Breast epithelium (tissue), 4 donors: ENCODE measurements at regions not wholly inside any gene's neighbourhood (a gene's known extent, or its start where the extent isn't known, plus 50 kb on each side); places are given as distances from the start of the nearest gene placed in this dataset.

Source experiments
- DNase-seq, 2 donors: peaks; one replicate each; pipeline ENCODE4 v3.0.0-alpha.2; 2019; ENCODE audit warnings: low spot score in 2 of 2
- H3K27ac ChIP-seq, 2 donors: fragments of 200-600 bp; sonication (generic) in 1 of 2; one replicate each; pipeline ENCODE4 v1.5.1; 2016 to 2019; ENCODE audit warnings: mild to moderate bottlenecking in 1 of 2
- H3K27me3 ChIP-seq, 2 donors: fragments of 200-600 bp; sonication (generic) in 1 of 2; one replicate each; pipeline versions ENCODE4 v1.5.1 to v1.6.0; 2017 to 2019; ENCODE audit warnings: control low read depth in 1 of 2, mild to moderate bottlenecking in 1 of 2
- H3K36me3 ChIP-seq: fragments of 200-600 bp; one replicate; pipeline ENCODE4 v1.5.1; 2019
- H3K4me1 ChIP-seq, 2 donors: fragments of 200-600 bp; sonication (generic); one replicate each; pipeline ENCODE4 v1.5.1; 2016 to 2019; ENCODE audit warnings: control low read depth in 1 of 2
- H3K4me3 ChIP-seq, 3 donors: fragments of 200-600 bp; sonication (generic); 1 replicate in 2 of 3; 2 replicates in 1 of 3; pipeline ENCODE4 v1.5.1; 2016 to 2019; ENCODE audit warnings: mild to moderate bottlenecking in 3 of 3, moderate library complexity in 2 of 3
- H3K9me3 ChIP-seq, 2 donors: fragments of 200-600 bp; sonication (generic) in 1 of 2; one replicate each; pipeline ENCODE4 v1.5.1; 2016 to 2019; ENCODE audit warnings: control low read depth in 1 of 2
- CTCF ChIP-seq, 3 donors: fragments of 450-650 bp; IDR thresholded peaks; one replicate each; pipeline ENCODE4 v1.5.1; 2016 to 2017; ENCODE audit warnings: antibody characterized with exemption in 3 of 3, mild to moderate bottlenecking in 3 of 3, moderate library complexity in 3 of 3
- POLR2A ChIP-seq: fragments of 450-650 bp; IDR thresholded peaks from one replicate; pipeline ENCODE4 v1.6.1; 2016; ENCODE audit warnings: antibody characterized with exemption, mild to moderate bottlenecking, moderate library complexity
- POLR2AphosphoS5 ChIP-seq, 3 donors: sonication (generic); formaldehyde crosslinking; IDR thresholded peaks; one replicate each; pipeline ENCODE4 v1.6.1; 2017; ENCODE audit warnings: antibody characterized with exemption in 3 of 3
- intact Hi-C: fragments of 100-400 bp; cut with DNase I; formaldehyde crosslinking; loops from one replicate; pipeline ENCODE4 v1.15.1; 2023; ENCODE audit warnings: low total_unique reads

GRCh38 chr3:72088486-72089025 is 303.6 kb upstream of the PROK2 start:
- Histone ChIP-seq H3K27me3 (no peaks in the 10 kb centered on the region), H3K36me3 (no peaks in the 10 kb centered on the region), H3K4me3 (no peak overlapping the region), H3K27ac (no peak overlapping the region), H3K9me3 (no peaks in the 10 kb centered on the region), H3K4me1 (no peaks in the 10 kb centered on the region)
- TF ChIP-seq POLR2A: no peak
- TF ChIP-seq CTCF (IDR thresholded peaks at IDR 0.05): no peak
- intact Hi-C loops: no loop called here
- DNase-seq: no peak

- intact Hi-C loops: no loop called here
- Histone ChIP-seq H3K4me1 (no peaks in the 10 kb centered on the region), H3K9me3 (no peaks in the 10 kb centered on the region), H3K27ac (no peak overlapping the region), H3K4me3 (no peak overlapping the region), H3K27me3 (no peaks in the 10 kb centered on the region), H3K36me3 (no peaks in the 10 kb centered on the region)
- no peak for TF ChIP-seq POLR2AphosphoS5 (IDR thresholded peaks at IDR 0.05)
- no peak for TF ChIP-seq CTCF (IDR thresholded peaks at IDR 0.05)
- no peak for TF ChIP-seq POLR2A
- no peak for DNase-seq
These were observed 302.5 kb upstream of the PROK2 start for GRCh38 chr3:72087420-72087819.

- Histone ChIP-seq H3K36me3 (no peaks in the 10 kb centered on the region), H3K27ac (no peak overlapping the region), H3K9me3 (no peaks in the 10 kb centered on the region), H3K4me3 (no peak overlapping the region), H3K4me1 (no peaks in the 10 kb centered on the region), H3K27me3 (no peaks in the 10 kb centered on the region)
- intact Hi-C loops: no loop called here
- TF ChIP-seq POLR2AphosphoS5 (IDR thresholded peaks at IDR 0.05): no peak
- no peak for TF ChIP-seq CTCF (IDR thresholded peaks at IDR 0.05)
- TF ChIP-seq POLR2A: no peak
- DNase-seq: no peak
These were observed 301.8 kb upstream of the PROK2 start for GRCh38 chr3:72086743-72087087.

GRCh38 chr3:72086042-72086742 is 301.2 kb upstream of the PROK2 start:
- intact Hi-C loops: no loop called here
- no peak overlapping the region for H3K27ac ChIP-seq
- no peaks in the 10 kb centered on the region for H3K4me1 ChIP-seq
- no peaks in the 10 kb centered on the region for H3K27me3 ChIP-seq
- TF ChIP-seq POLR2A (no peak), POLR2AphosphoS5 (IDR thresholded peaks at IDR 0.05) (no peak), CTCF (IDR thresholded peaks at IDR 0.05) (no peak)
- no peak for DNase-seq
- H3K36me3 ChIP-seq: no peaks in the 10 kb centered on the region
- H3K9me3 ChIP-seq: no peaks in the 10 kb centered on the region
- H3K4me3 ChIP-seq: no peak overlapping the region

GRCh38 chr3:72085036-72085435 is 300.1 kb upstream of the PROK2 start:
- no peak for TF ChIP-seq CTCF (IDR thresholded peaks at IDR 0.05)
- no peak for TF ChIP-seq POLR2AphosphoS5 (IDR thresholded peaks at IDR 0.05)
- TF ChIP-seq POLR2A: no peak
- no peaks in the 10 kb centered on the region for H3K36me3 ChIP-seq
- H3K4me1 ChIP-seq: no peaks in the 10 kb centered on the region
- no peak for DNase-seq
- H3K27me3 ChIP-seq: no peaks in the 10 kb centered on the region
- H3K4me3 ChIP-seq: no peak overlapping the region
- no peak overlapping the region for H3K27ac ChIP-seq
- intact Hi-C loops: no loop called here
- H3K9me3 ChIP-seq: no peaks in the 10 kb centered on the region
